ENCODE measurements at regions not wholly inside any gene's neighbourhood (a gene's known extent, or its start where the extent isn't known, plus 50 kb on each side); places are given as distances from the start of the nearest gene placed in this dataset.

GRCh38 chr2:129782633-129782990 lies 196.9 kb upstream of the RAB6C start:
- no peak for TF ChIP-seq POLR2A (IDR thresholded peaks at IDR 0.05)
- no peak for TF ChIP-seq CTCF (IDR thresholded peaks at IDR 0.05)

All from right lobe of liver (tissue), 4 donors.